HG03064 (cell line): ENCODE measurements at regions not wholly inside any gene's neighbourhood (a gene's known extent, or its start where the extent isn't known, plus 50 kb on each side); places are given as distances from the start of the nearest gene placed in this dataset.

Experiments used
- ATAC-seq: cut with Tn5 transposase; IDR thresholded peaks from one replicate; pipeline ENCODE4 v1.9.1; 2021; ENCODE audit warnings: low read depth; ENCODE audit not compliant: unreplicated experiment

- no peak for ATAC-seq
Measured at GRCh38 chr3:177470197-177470941, 273.1 kb upstream of the TBL1XR1 start.

- ATAC-seq: no peak
Measured at GRCh38 chr3:177471733-177472480, 274.6 kb upstream of the TBL1XR1 start.

GRCh38 chr3:177473184-177473583 lies 275.9 kb upstream of the TBL1XR1 start:
- no peak for ATAC-seq

- ATAC-seq: no peak
Measured at GRCh38 chr3:177473903-177474302, 276.6 kb upstream of the TBL1XR1 start.

GRCh38 chr3:177474652-177475355 lies 277.5 kb upstream of the TBL1XR1 start:
- ATAC-seq: no peak

GRCh38 chr3:177475356-177475665 lies 278.0 kb upstream of the TBL1XR1 start:
- ATAC-seq: no peak

- no peak for ATAC-seq
Measured at GRCh38 chr3:177476495-177476894, 279.2 kb upstream of the TBL1XR1 start.

GRCh38 chr3:177476921-177477435 lies 279.7 kb upstream of the TBL1XR1 start:
- no peak for ATAC-seq

- no peak for ATAC-seq
Measured at GRCh38 chr3:177478170-177478867, 281.0 kb upstream of the TBL1XR1 start.

- no peak for ATAC-seq
Measured at GRCh38 chr3:177479630-177480029, 282.3 kb upstream of the TBL1XR1 start.

GRCh38 chr3:177481329-177481728 lies 284.0 kb upstream of the TBL1XR1 start:
- ATAC-seq: no peak

- ATAC-seq: no peak
Measured at GRCh38 chr3:177482048-177482691, 284.9 kb upstream of the TBL1XR1 start.

- no peak for ATAC-seq
Measured at GRCh38 chr3:177483182-177483967, 286.1 kb upstream of the TBL1XR1 start.

GRCh38 chr3:177484206-177484605 lies 286.9 kb upstream of the TBL1XR1 start:
- no peak for ATAC-seq

- no peak for ATAC-seq
Measured at GRCh38 chr3:177484926-177485325, 287.6 kb upstream of the TBL1XR1 start.

- no peak for ATAC-seq
Measured at GRCh38 chr3:177487635-177488186, 290.4 kb upstream of the TBL1XR1 start.

GRCh38 chr3:177488740-177489139 lies 291.5 kb upstream of the TBL1XR1 start:
- no peak for ATAC-seq

- no peak for ATAC-seq
Measured at GRCh38 chr3:177490626-177491025, 293.3 kb upstream of the TBL1XR1 start.
